ENCODE measurements at regions not wholly inside any gene's neighbourhood (a gene's known extent, or its start where the extent isn't known, plus 50 kb on each side); places are given as distances from the start of the nearest gene placed in this dataset.

DNA sequence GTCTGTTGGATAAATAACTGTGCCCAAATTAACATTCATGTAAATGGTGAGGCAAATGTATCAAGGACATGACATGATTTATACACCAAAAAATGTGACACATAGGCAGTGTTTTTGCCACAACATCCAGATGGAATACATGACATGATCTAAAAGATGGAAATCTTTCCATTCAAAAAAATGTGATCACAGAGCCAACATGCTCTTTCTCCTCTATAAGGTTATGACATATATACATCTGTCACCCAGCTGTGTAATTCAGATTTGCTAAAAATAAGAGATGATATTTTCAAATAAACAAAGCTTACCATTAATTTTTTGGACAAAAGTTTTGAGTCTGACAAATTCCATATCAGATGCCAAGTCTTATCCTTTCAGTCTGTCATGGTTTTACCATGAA, 95.5 kb upstream of the COL3A1 start:
- Histone ChIP-seq H3K27me3 (ENCODE audit: control insufficient read depth, insufficient read depth, low read length) (no peaks in the 10 kb centered on the region), H3K4me3 (ENCODE audit: insufficient read depth, low read depth, low read length) (no peak overlapping the region), H3K36me3 (replicated peaks; ENCODE audit: control insufficient read depth, insufficient read depth, low read length) (no peaks in the 10 kb centered on the region)
- no peak for DNase-seq

DNA sequence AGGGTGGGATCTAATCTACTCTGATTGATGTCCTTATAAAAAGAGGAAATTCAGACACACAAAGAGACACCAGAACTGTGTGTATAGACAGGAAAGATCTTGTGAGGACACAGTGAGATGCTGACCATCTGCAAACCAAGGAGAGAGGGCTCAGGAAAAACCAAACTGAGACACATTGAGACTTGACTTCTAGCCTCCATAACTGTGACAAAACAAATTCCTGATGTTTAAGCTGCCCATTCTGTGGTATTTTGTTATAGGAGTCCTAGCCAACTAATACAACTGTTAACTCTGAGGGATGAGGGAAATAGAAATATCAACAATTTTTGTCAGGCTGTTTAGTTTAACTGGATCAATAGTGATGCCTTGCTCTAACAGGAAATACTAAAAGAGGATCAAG, 93.4 kb upstream of the COL3A1 start:
- H3K27me3 ChIP-seq (ENCODE audit: control insufficient read depth, insufficient read depth, low read length): no peaks in the 10 kb centered on the region
- no peak for DNase-seq
- H3K36me3 ChIP-seq (replicated peaks; ENCODE audit: control insufficient read depth, insufficient read depth, low read length): no peaks in the 10 kb centered on the region
- no peak overlapping the region for H3K4me3 ChIP-seq (ENCODE audit: insufficient read depth, low read depth, low read length)

DNA sequence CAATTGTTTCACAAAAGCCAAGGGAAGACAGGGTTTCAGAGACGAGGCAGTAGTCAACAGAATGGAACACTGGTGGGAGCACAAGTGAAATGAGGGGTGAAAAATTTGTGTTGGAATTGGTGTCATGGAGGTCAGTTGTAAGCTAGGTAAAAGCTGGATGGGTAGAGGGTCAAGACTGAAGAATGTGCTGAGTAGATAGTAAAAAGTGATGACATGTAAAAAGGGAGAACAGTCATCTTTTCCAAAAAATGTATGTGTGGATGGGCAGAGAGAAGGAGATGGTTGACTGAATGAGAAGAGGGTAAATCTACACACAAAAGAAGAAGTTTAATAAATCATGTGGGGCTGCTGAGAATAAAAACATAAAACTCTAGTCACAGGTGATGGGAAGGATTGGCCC, 92.7 kb upstream of the COL3A1 start:
- H3K4me3 ChIP-seq (ENCODE audit: insufficient read depth, low read depth, low read length): no peak overlapping the region
- H3K36me3 ChIP-seq (replicated peaks; ENCODE audit: control insufficient read depth, insufficient read depth, low read length): no peaks in the 10 kb centered on the region
- H3K27me3 ChIP-seq (ENCODE audit: control insufficient read depth, insufficient read depth, low read length): no peaks in the 10 kb centered on the region
- DNase-seq: no peak

DNA sequence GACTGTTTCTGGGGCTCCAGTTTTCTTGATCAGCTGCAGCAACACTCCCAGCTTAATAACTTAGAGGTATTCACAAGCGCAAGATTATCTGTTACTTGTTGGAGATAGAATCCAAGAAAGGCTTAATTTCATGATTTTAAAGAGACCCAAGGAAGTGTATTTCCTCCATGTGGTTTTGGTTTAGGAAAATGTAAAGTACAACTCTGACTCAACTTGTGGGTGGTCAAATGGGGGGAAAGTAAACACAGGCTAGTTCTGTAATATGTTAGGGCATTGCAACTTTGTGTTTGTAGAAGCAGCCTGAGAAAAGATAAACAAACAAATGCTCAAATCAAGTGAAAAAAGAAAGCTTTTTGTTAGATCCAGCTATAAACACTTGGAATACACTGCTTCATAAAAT, 90.1 kb upstream of the COL3A1 start:
- Histone ChIP-seq H3K27me3 (ENCODE audit: control insufficient read depth, insufficient read depth, low read length) (no peaks in the 10 kb centered on the region), H3K36me3 (replicated peaks; ENCODE audit: control insufficient read depth, insufficient read depth, low read length) (no peaks in the 10 kb centered on the region), H3K4me3 (ENCODE audit: insufficient read depth, low read depth, low read length) (no peak overlapping the region)
- DNase-seq: no peak

DNA sequence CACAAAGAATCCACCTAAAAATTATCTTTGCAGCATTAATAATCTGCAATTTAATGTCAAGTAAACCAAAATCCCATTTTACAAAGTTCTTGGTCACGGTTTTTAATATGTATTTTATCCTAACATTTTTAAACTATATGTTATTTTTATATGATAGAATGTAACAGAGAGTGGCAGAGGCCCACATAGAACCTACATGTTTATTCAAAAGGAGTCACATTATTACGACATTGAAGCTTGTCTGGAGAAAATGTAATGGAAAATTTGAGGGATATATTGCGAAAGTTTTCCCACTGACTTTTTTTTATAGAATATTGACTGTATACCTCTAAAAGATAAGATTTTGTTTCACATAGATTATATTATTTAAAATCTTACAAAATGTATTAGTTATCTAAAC, 89.7 kb upstream of the COL3A1 start:
- Histone ChIP-seq H3K4me3 (ENCODE audit: insufficient read depth, low read depth, low read length) (no peak overlapping the region), H3K36me3 (replicated peaks; ENCODE audit: control insufficient read depth, insufficient read depth, low read length) (no peaks in the 10 kb centered on the region), H3K27me3 (ENCODE audit: control insufficient read depth, insufficient read depth, low read length) (no peaks in the 10 kb centered on the region)
- DNase-seq: no peak

DNA sequence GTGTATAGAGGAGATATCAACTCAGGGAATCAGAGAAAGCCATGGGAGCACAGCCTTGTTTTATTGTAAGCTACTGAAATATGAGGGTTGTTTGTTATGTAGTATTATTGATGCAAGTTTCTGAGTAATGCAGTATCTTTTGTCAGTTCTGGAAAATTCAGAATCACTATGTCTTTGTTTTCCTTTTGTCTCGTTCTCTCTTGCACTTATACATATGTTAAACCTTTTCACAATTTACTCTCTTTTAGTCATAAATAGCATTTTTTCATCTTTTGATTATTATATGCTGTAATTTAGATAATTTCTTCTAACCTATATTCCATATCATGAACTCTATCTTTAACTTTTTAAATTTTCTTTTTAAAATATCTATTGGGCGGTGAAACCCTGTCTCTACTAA, 85.0 kb upstream of the COL3A1 start:
- no peak overlapping the region for H3K4me3 ChIP-seq (ENCODE audit: insufficient read depth, low read depth, low read length)
- no peaks in the 10 kb centered on the region for H3K36me3 ChIP-seq (replicated peaks; ENCODE audit: control insufficient read depth, insufficient read depth, low read length)
- no peaks in the 10 kb centered on the region for H3K27me3 ChIP-seq (ENCODE audit: control insufficient read depth, insufficient read depth, low read length)
- DNase-seq: no peak

DNA sequence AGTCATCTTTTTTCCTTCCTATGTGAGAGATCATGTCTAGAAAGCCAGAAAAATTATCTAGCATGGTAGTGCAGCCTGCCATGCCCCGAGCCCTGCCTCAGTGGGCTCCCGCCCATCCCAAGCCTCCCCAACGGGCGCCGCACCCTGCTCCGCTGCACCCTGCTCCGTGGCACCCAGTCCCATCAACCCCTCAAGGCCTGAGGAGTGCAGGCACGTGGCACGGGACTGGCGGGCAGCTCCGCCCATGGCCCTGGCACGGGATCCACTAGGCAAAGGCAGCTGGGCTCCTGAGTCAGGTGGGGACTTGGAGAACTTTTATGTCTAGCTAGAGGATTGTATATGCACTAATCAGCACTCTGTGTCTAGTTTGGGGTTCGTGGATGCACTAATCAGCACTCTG, 83.4 kb upstream of the COL3A1 start:
- H3K27me3 ChIP-seq (ENCODE audit: control insufficient read depth, insufficient read depth, low read length): no peaks in the 10 kb centered on the region
- no peak for DNase-seq
- H3K36me3 ChIP-seq (replicated peaks; ENCODE audit: control insufficient read depth, insufficient read depth, low read length): no peaks in the 10 kb centered on the region
- no peak overlapping the region for H3K4me3 ChIP-seq (ENCODE audit: insufficient read depth, low read depth, low read length)

DNA sequence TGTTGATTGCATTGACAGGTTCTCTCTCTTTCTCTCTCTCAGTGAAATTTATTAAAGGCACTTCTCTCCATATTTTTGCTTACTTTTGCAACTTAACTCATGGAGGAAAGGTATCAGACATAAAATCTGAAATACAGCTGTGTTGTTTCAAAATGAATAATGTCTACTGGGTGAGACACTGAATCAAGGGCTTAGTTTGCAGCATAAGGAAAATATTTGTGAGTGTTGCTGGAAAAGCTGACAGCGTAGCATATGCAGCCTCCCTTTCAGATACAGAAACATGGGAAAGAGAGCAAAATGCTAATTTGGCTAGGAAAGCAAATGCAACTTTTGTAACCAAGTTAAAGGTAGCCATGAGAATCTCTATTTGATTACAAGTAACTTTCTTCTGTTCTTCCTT, 81.5 kb upstream of the COL3A1 start:
- Histone ChIP-seq H3K27me3 (ENCODE audit: control insufficient read depth, insufficient read depth, low read length) (no peaks in the 10 kb centered on the region), H3K36me3 (replicated peaks; ENCODE audit: control insufficient read depth, insufficient read depth, low read length) (no peaks in the 10 kb centered on the region), H3K4me3 (ENCODE audit: insufficient read depth, low read depth, low read length) (no peak overlapping the region)
- DNase-seq: no peak

DNA sequence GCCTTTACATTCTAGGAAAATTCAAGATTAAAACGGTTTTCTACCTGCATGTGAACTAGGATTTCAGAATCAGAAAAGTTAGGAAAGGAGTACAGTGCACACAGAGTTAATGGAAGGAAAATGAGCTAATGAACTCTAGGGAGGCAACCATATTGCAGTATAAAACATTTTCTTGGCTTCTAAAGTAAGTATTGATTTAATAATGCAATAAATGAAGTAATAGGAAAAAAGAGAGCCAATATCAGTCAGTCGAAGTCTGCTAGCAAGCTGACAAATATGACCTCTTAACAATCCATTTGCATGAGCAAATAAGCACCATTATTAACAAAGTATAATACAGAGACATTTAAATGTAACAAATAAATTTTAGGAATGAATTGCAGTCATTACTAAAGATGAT, 80.2 kb upstream of the COL3A1 start:
- Histone ChIP-seq H3K4me3 (ENCODE audit: insufficient read depth, low read depth, low read length) (no peak overlapping the region), H3K27me3 (ENCODE audit: control insufficient read depth, insufficient read depth, low read length) (no peaks in the 10 kb centered on the region), H3K36me3 (replicated peaks; ENCODE audit: control insufficient read depth, insufficient read depth, low read length) (no peaks in the 10 kb centered on the region)
- no peak for DNase-seq

DNA sequence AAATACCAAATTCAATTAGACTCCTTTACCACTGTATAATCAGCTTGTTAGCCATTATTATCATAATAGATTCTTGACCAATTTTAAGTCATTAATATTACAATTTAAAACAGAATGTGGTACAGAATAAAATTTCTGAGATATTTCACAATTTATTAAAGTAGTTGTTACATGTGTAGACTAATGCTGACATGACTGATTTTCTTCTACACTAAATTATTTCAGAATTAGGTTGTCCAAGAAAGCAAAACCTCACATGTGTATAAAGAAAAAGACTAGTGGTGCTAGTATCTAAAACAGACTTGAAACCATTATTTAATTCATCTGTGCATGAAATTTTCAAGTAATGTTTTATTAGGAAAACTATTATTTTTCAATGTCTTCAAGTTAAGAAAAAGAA, 79.2 kb upstream of the COL3A1 start:
- Histone ChIP-seq H3K36me3 (replicated peaks; ENCODE audit: control insufficient read depth, insufficient read depth, low read length) (no peaks in the 10 kb centered on the region), H3K4me3 (ENCODE audit: insufficient read depth, low read depth, low read length) (no peak overlapping the region), H3K27me3 (ENCODE audit: control insufficient read depth, insufficient read depth, low read length) (no peaks in the 10 kb centered on the region)
- no peak for DNase-seq

DNA sequence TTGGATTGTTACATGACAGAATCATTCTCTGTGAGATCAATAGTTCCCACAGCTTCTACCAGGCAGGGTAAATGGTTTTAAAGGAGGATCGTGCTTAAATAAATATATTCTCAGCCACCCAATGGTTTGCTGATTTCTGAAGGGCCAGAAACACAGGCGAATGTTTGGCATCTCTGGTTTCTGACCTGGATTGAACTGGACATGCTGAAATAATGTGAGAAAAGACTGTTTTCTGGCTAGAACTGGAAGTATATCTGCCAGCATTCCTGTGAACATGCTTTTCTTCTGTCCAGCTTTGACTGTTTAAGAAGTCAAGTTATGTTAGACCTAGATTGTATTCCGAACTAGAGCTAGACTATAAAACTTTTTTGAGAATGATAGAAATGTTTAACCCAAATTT, 77.1 kb upstream of the COL3A1 start:
- no peak for DNase-seq
- Histone ChIP-seq H3K36me3 (replicated peaks; ENCODE audit: control insufficient read depth, insufficient read depth, low read length) (no peaks in the 10 kb centered on the region), H3K27me3 (ENCODE audit: control insufficient read depth, insufficient read depth, low read length) (no peaks in the 10 kb centered on the region), H3K4me3 (ENCODE audit: insufficient read depth, low read depth, low read length) (no peak overlapping the region)

DNA sequence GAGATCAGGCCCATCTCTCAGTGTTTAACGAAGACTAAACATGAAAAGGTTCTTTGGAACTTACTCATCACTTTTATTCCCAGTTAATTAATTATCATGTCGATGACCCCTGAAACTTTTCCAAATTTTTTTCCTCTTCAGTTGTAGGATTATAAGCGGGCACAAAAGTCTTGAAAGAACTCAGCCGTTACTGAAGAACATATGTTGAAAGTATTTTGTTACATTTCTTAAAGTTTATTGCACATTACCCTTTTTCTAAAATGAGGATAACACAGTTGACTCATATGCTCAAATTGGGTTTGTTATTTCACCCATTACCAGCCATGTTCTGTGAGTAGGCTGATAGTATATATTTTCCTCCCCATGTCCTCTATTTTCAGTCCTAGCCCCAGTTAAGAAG, 75.9 kb upstream of the COL3A1 start:
- H3K36me3 ChIP-seq (replicated peaks; ENCODE audit: control insufficient read depth, insufficient read depth, low read length): no peaks in the 10 kb centered on the region
- no peaks in the 10 kb centered on the region for H3K27me3 ChIP-seq (ENCODE audit: control insufficient read depth, insufficient read depth, low read length)
- H3K4me3 ChIP-seq (ENCODE audit: insufficient read depth, low read depth, low read length): no peak overlapping the region
- no peak for DNase-seq

DNA sequence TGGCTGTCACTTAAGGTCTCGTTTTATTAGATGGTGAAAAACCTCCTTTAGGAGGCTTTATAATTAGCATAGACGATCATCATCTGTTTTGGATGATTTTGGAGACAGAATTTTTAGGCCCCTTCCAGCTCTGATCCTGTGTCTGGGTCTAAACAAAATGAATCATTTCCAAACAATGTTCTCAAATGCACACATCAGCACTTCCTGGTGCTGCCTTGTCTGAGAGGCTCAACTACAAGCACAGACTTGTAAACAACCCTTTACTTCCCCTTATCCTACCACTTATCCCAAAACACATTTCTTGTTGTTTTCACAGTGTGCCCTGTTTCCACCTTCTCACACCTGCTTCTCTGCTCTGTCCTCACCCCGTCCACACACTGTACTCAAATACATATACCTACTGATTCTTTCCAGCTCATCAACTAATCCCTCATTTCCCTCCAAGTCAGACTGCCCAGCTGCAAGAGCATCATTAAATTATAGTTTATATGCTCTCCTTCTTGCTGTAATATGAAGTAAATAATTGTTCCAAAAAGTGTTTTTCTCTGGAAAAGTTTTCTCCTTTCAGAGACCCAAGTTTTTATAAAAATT, 71.2 kb upstream of the COL3A1 start:
- DNase-seq: no peak
- H3K27me3 ChIP-seq (ENCODE audit: control insufficient read depth, insufficient read depth, low read length): no peaks in the 10 kb centered on the region
- no peaks in the 10 kb centered on the region for H3K36me3 ChIP-seq (replicated peaks; ENCODE audit: control insufficient read depth, insufficient read depth, low read length)
- no peak overlapping the region for H3K4me3 ChIP-seq (ENCODE audit: insufficient read depth, low read depth, low read length)

DNA sequence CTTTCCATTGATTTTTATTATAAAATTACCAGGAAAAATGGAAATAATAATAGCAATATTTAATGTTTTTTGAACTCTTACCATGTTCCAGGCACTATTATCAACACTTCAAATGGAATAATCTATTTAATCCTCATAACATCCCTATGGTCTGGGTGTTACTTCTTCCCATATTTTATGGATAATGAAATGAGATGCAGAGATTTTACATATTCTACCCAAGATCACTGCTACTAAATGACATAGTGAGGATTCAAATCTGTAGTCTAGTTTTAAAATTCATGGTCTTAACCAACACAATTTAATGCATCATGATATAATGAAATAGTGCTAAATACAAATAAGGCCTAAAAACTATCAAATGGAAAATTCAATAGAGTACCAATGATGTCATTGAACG, 70.4 kb upstream of the COL3A1 start:
- Histone ChIP-seq H3K36me3 (replicated peaks; ENCODE audit: control insufficient read depth, insufficient read depth, low read length) (no peaks in the 10 kb centered on the region), H3K27me3 (ENCODE audit: control insufficient read depth, insufficient read depth, low read length) (no peaks in the 10 kb centered on the region), H3K4me3 (ENCODE audit: insufficient read depth, low read depth, low read length) (no peak overlapping the region)
- DNase-seq: no peak

DNA sequence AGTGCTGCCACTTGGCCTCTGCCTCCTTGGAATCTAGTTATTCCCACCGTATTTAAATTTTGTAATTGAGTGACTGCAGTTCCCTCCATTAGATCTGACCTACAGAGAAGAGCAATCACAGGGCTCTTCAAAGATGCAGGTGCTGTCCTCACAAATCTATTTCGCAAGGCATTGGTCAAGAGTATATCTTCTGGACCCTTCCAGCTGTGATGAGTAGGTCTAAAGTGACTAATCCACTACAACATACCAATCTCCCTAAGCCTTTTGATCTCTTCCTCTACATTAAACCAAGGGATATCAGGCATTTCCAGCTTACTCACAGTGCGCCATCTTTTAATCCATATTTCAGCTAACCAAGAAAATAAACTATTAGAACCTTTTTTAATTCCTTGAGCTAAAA, 65.1 kb upstream of the COL3A1 start:
- no peak for DNase-seq
- H3K27me3 ChIP-seq (ENCODE audit: control insufficient read depth, insufficient read depth, low read length): no peaks in the 10 kb centered on the region
- no peak overlapping the region for H3K4me3 ChIP-seq (ENCODE audit: insufficient read depth, low read depth, low read length)
- H3K36me3 ChIP-seq (replicated peaks; ENCODE audit: control insufficient read depth, insufficient read depth, low read length): no peaks in the 10 kb centered on the region

DNA sequence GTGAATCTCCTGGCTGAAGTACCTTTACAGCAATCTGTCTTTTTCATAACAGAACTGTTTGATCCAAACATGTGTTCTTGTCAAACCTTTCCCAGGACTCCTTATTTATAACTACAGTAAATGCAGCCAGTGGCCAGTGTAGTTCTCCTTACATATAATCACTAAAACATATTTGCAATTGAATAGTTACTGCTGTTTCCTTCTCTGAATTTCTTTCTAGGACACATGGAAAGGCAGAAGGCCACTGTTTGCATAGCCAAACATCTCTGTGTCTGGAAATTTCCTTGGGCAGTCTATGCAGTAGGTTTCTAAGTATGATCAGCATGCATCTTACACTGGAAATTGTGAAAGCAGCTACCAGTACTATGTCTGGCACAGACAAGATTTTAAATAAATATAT, 57.4 kb upstream of the COL3A1 start:
- Histone ChIP-seq H3K27me3 (ENCODE audit: control insufficient read depth, insufficient read depth, low read length) (no peaks in the 10 kb centered on the region), H3K36me3 (replicated peaks; ENCODE audit: control insufficient read depth, insufficient read depth, low read length) (no peaks in the 10 kb centered on the region), H3K4me3 (ENCODE audit: insufficient read depth, low read depth, low read length) (no peak overlapping the region)
- DNase-seq: no peak

Data from H7 (cell line).